Kidney (tissue), 13 donors: ENCODE measurements at regions not wholly inside any gene's neighbourhood (a gene's known extent, or its start where the extent isn't known, plus 50 kb on each side); places are given as distances from the start of the nearest gene placed in this dataset.

Experiments
- DNase-seq, 5 donors: peaks; one replicate each; pipeline ENCODE4 v3.0.0-alpha.2; 2013 to 2020
- FAIRE-seq: peaks from 2 replicates; lab custom pipeline; 2012; peaks lifted over from hg19 to GRCh38; lab: Jason Lieb, UNC
- H3K27ac ChIP-seq, 2 donors: one replicate each; pipeline ENCODE4 v1.7.0; 2013; ENCODE audit warnings: low read depth in 2 of 2, low read length in 2 of 2, inconsistent platforms in 1 of 2
- H3K27me3 ChIP-seq: one replicate; pipeline ENCODE4 v1.7.1; 2013; ENCODE audit warnings: low read length, inconsistent platforms; ENCODE audit not compliant: control insufficient read depth, insufficient read depth
- H3K36me3 ChIP-seq, 3 donors: one replicate each; pipeline versions ENCODE4 v1.7.0 to v1.7.1; 2013; ENCODE audit warnings: low read length in 3 of 3, control low read depth in 1 of 3, inconsistent platforms in 1 of 3; ENCODE audit not compliant: insufficient read depth in 3 of 3, control insufficient read depth in 2 of 3
- H3K4me1 ChIP-seq, 3 donors: one replicate each; pipeline versions ENCODE4 v1.7.0 to v1.7.1; 2013; ENCODE audit warnings: low read length in 3 of 3, inconsistent platforms in 1 of 3, low read depth in 1 of 3; ENCODE audit not compliant: control insufficient read depth in 2 of 3, insufficient read depth in 2 of 3
- H3K4me3 ChIP-seq, 3 donors: one replicate each; pipeline versions ENCODE4 v1.7.0 to v1.8.1; 2013; ENCODE audit warnings: low read length in 3 of 3, control low read depth in 1 of 3, inconsistent platforms in 1 of 3
- H3K9ac ChIP-seq, 3 donors: one replicate each; pipeline versions ENCODE4 v1.7.0 to v1.7.1; 2013; ENCODE audit warnings: low read length in 3 of 3, control low read depth in 1 of 3, inconsistent platforms in 1 of 3
- H3K9me3 ChIP-seq, 3 donors: one replicate each; pipeline versions ENCODE4 v1.7.0 to v1.7.1; 2013; ENCODE audit warnings: low read length in 3 of 3, control low read depth in 1 of 3, inconsistent platforms in 1 of 3; ENCODE audit not compliant: control insufficient read depth in 2 of 3, insufficient read depth in 1 of 3
- CTCF ChIP-seq: IDR thresholded peaks from 3 replicates; pipeline ENCODE4 v1.5.1; 2012; ENCODE audit warnings: mild to moderate bottlenecking, moderate library complexity, borderline replicate concordance; ENCODE audit not compliant: insufficient read depth; ENCODE audit errors: extremely low read depth
- intact Hi-C: fragments of 100-400 bp; cut with DNase I; formaldehyde crosslinking; loops from one replicate; pipeline ENCODE4 v1.11.1; 2022
- donor health status: control.
- donor health status: control.
- donor health status: control.
- donor health status: control.
- donor health status: control.
- donor health status: DM: yes; HTN: yes; CAD: no.
- donor health status: Normal renal cell carcinoma (clear cell type).

GRCh38 chr21:43278359-43278758 is 109.6 kb downstream of the CRYAA start:
- Histone ChIP-seq H3K27me3 (no peaks in the 10 kb centered on the region), H3K9ac (no peak overlapping the region)
- DNase-seq = peak in 1 of 5 donors; percentile 49

GRCh38 chr21:43277481-43278351 is 108.9 kb downstream of the CRYAA start:
- DNase-seq = peak in 2 of 5 donors; percentile 40 to 43
- FAIRE-seq = no peak
- Histone ChIP-seq H3K27me3 (no peaks in the 10 kb centered on the region), H3K4me3 (no peak overlapping the region), H3K9me3 (no peaks in the 10 kb centered on the region), H3K9ac (no peak overlapping the region), H3K36me3 (no peaks in the 10 kb centered on the region), H3K4me1 (peaks cover 0 to 5% (median 2%) of the 10 kb centered on the region in 3 donors), H3K27ac (no peak overlapping the region)
- intact Hi-C loops = no loop called here
- no peak for TF ChIP-seq CTCF

More at GRCh38 chr21:43278359-43278758, 109.6 kb downstream of the CRYAA start:
- H3K4me3 ChIP-seq = no peak overlapping the region
- intact Hi-C loops = no loop called here
- no peak for FAIRE-seq
- no peak for TF ChIP-seq CTCF
- no peaks in the 10 kb centered on the region for H3K36me3 ChIP-seq
- no peaks in the 10 kb centered on the region for H3K9me3 ChIP-seq
- no peak overlapping the region for H3K27ac ChIP-seq
- H3K4me1 ChIP-seq = peaks cover 0 to 5% (median 2%) of the 10 kb centered on the region in 3 donors

- DNase-seq = peak in 1 of 5 donors; percentile 63
Measured at GRCh38 chr21:43276811-43277210, 108.0 kb downstream of the CRYAA start.

More at GRCh38 chr21:43276811-43277210, 108.0 kb downstream of the CRYAA start:
- Histone ChIP-seq H3K4me3 (no peak overlapping the region), H3K27ac (no peak overlapping the region), H3K4me1 (peaks cover 0 to 5% (median 2%) of the 10 kb centered on the region in 3 donors), H3K9ac (no peak overlapping the region), H3K36me3 (no peaks in the 10 kb centered on the region), H3K27me3 (no peaks in the 10 kb centered on the region), H3K9me3 (no peaks in the 10 kb centered on the region)
- no peak for TF ChIP-seq CTCF
- no peak for FAIRE-seq
- intact Hi-C loops = no loop called here
